HG03469 (cell line): ENCODE measurements at regions not wholly inside any gene's neighbourhood (a gene's known extent, or its start where the extent isn't known, plus 50 kb on each side); places are given as distances from the start of the nearest gene placed in this dataset.
"Not testable (repeated sequence)": the region's sequence is repeated elsewhere in the genome, so short reads cannot be mapped to it uniquely, and the experiment has no call there.

Experiments
- ATAC-seq: cut with Tn5 transposase; IDR thresholded peaks from one replicate; pipeline ENCODE4 v1.9.1; 2021; ENCODE audit warnings: mild to moderate bottlenecking, moderate library complexity, moderate number of reproducible peaks; ENCODE audit not compliant: unreplicated experiment

DNA sequence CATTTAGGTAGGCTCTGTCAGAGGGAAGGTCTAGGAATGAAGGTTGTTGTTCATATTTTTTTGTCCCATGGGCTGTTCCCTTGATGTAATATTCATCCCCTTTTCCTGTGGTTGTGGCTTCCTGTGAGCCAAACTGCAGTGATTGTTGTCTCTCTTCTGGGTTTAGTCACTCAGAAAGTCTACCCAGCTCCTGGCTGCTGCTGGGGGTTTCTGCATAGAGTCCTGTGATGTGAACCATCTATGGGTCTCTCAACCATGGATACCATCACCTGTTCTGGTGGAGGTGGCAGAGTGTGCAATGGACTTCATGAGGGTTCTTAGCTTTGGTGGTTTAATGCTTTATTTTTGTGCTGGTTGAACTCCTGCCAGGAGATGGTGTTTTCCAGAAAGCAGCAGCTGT lies 122.8 kb downstream of the ZC4H2 start:
- ATAC-seq: no peak

DNA sequence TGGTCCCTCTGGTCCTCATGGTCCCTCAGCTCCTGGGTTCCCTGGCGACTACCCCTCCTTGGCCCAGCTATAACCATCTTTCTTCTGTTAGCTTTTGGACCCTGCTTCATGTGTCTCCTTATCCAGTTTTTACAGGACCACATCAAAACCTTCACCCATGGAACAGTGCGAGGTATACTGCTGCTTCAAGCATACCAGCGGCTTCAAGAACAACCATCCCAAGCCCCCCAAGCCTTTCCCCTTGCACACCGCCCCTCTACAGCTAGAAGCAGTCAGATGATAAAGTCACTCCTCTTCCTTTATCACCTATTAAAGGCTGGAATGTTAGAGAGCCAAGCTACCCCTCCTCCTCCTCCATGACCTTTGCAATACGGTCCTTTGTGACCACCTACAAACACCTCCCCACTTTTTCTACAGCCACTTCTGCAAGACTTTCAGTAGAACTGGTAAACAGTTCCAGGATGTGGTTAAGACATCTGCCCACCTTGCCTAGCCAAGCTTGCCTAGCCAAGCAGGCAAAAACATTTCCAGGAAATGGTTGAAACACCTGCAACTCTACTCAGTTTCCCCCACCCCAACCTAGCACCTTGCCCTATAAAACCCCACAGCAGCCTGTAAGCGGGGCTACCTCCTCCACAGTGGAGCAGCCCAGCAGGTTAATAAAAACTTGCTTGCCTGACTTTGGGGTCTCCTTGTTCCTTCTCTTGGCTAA lies 125.7 kb downstream of the ZC4H2 start:
- peak; percentile 42 for ATAC-seq

DNA sequence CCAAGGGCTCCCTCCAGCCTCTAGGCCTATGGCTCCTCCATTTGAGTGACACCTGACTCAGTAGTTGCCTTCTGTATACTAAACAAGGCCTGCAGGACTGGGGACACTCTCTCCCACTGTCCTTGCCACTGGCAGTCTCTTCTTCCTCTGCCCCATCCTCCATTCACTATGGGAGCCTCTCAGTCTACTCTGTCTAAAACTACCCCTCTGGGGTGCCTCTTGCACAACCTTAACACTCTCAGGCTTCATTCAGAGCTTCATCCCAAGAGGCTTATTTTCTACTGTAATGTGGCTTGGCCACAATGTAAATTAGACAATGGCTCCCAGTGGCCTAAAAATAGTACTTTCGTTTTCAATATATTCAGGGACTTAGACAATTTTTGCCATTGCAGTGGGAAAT lies 133.0 kb downstream of the ZC4H2 start:
- ATAC-seq: no peak

DNA sequence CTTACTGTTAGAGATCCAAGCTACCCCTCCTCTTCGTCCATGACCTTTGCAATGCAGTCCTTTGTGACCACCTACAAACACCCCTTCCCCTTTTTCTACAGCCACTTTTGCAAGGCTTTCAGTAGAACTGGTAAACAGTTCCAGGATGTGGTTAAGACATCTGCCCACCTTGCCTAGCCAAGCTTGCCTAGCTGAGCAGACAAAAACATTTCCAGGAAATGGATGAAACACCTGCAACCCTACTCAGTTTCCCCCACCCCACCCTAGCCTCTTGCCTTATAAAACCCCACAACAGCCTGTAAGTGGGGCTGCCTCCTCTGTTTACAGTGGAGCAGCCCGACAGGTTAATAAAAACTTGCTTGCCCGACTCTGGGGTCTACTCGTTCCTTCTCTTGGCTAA lies 133.8 kb downstream of the ZC4H2 start:
- no peak for ATAC-seq

DNA sequence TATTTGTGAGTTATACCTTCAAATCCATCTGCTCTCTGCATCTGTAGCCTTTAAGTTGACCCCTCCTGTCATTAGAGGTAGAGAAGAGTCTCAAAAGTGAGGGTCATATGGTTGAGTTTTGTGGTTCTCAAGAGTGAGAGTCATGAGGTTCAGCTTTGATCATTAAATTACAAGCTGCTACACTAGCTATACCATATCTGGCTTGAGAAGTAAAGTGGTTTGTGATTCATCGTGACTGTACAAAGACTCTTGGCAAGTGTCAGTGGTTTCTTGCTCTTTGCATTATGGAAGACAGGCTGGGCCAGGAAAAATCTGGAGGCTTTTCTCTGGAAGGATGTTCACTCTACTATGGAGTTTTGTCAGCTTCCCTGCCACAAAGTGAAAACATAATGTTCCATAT lies 170.6 kb downstream of the ZC4H2 start:
- no peak for ATAC-seq

DNA sequence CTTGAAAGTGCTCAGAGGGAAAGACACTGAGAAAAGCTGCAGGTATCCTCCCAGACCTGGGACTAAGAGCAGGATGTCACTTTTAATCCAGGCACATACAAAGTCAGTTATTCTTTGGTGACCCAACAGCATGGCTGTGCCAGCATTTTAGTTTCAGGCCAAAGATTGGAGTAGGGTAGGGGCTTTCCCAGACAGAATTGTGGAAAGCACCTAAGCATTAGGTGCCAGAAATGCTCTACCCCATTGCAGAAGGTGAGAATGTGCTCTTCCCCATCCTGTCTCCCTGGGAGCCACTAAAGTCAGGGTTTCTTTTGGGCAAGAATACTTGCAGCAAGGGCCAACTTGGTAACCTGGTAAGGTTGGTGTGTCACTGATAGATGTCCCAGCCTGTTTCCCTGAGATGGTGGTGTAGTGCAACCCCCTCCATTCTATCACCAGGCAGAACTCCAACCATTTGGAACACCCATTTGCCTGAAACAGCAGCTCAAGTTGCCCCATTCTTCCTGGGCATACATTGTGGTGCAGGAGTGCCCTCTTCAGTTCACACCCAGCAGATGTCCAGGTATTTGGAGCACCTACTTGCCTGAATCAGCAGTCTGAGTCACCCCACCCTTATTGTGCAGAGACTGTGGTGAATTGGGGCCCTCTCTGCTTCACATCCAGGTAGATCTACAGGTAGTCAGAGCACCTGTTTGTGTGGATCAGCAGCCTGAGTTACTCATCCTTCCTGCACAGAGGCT lies 183.5 kb downstream of the ZC4H2 start:
- no peak for ATAC-seq

DNA sequence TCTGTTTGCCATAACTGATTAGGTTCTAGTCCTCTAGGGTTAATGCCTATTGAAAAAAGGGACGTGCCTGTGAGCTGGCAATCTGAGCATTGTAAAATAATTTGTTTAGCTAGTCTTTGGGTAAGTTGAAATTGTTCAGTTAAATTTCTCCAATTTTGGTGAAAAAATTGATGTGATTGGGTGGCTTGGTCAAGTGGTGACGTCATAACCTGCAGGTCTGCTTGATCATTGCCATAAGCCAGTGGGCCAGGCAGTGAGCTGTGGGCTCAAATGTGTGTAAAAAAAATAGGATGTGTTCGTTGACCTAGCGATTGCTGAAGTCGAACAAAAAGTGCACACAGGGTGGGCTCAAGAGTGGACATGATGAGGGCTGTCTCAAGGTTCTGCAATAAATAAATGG lies 193.3 kb downstream of the ZC4H2 start:
- no peak for ATAC-seq

DNA sequence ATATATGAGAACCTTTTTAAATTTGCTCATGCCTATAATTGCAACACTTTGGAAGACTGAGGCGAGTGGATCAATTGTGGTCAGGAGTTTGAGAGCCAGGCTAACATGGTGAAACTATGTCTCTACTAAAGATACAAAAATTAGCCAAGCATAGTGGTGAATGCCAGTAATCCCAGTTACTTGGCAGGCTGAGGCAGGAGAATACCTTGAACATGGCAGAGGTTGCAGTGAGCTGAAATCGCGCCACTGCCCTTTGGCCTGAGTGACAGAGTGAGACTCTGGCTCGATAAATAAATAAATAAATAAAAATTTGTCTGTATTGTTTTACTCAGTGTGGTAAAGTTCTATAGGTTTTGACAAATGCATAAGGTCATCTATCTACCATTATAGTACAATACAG lies 218.2 kb downstream of the ZC4H2 start:
- ATAC-seq: no peak

DNA sequence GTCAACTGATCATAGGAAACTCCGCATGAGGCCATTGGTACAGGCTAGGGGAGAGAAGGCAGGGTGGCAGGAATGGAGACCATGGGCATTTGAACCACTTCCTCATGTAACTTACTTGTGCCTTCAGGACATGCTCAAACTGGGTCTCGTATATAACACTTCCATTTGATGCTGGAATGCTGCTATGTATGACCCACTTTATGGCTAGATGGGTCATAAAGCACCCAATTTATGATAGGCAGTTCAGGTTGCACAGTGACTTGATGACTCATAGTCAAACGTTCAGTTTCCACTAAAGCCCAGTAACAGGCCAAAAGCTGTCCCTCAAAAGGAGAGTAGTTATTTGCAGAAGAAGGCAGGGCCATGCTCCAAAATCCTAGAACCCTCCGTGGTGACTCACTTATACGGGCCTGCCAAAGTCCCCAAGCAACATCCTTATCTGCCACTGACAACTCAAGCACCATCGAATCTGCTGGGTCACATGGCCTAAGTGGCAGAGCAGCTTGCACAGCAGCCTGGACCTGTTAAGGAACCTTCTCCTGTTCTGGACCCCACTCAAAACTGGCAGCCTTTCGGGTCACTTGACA lies 236.4 kb downstream of the ZC4H2 start:
- no peak for ATAC-seq

DNA sequence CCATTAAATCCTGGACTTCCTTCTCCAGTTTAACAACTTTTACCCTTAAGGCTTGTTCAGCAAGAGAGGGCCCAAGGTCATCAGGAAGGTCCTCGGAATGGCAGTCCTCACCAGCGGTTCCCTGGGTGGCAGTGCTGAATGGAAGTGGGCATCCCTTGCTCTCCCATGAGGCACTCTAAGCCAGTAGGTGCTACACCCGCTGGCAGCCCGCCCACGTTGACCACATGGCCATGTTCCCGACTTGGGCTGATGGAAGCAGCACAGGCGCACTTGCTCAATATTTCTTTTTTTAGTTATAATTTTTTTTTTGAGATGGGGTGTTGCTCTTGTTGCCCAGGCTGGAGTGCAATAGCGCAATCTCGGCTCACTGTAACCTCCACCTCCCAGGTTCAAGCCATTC lies 277.9 kb downstream of the ZC4H2 start:
- ATAC-seq: no peak

DNA sequence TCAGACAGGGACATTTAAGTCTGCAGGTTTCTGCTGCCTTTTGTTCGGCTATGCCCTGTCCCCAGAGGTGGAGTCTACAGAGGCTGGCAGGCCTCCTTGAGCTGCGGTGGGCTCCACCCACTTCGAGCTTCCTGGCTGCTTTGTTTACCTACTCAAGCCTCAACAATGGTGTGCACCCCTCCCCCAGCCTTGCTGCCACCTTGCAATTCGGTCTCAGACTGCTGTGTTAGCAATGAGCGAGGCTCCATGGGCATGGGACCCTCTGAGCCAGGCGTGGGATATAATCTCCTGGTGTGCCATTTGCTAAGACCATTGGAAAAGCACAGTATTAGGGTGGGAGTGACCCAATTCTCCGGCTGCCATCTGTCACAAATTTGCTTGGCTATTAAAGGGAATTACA lies 280.9 kb downstream of the ZC4H2 start:
- not testable (repeated sequence) for ATAC-seq

DNA sequence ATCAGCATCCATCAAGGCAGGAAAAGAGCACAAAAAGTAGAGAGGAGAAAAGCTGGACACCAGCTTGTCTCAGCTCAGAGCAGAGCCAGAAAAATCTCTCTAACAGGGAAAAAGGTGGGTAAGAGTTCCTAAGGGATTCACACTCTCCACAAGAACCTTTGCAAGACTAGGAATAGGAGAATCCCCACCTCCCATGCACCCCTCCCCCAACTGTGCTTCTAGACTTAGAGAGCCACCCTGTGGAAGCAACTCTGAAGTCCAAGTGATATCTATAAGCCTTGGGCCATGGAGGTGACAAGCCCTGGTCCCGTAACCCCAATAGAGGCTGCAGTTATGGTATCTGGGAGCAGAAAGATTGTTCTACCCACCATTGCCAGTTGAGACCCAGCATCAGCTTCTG lies 267.6 kb upstream of the MTMR8 start:
- no peak for ATAC-seq

DNA sequence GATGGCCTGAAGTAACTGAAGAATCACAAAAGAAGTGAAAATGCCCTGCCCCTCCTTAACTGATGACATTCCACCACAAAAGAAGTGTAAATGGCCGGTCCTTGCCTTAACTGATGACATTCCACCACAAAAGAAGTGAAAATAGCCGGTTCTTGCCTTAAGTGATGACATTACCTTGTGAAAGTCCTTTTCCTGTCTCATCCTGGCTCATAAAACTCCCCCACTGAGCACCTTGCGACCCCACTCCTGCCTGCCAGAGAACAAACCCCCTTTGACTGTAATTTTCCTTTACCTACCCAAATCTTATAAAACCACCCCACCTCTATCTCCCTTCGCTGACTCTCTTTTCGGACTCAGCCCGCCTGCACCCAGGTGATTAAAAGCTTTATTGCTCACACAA lies 262.0 kb upstream of the MTMR8 start:
- ATAC-seq: not testable (repeated sequence)

DNA sequence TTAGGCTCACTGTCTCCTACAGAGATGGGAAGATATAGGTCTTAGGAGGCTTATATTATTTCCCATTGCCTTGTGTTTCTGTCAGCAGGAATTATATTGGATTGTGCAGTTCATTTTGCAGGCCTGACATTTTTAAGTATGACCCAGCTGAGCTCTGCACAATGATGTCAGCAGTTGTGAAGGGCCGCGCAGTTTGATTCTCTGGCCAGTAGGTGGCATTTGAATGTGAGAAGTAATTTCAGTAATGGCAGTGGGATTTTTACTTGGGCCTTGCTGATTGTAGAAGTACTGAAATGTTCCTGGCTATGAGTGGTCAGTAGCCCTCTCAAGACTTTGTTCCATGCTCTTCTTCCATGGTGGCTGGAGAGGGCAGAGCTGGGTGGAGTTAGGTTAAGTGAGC lies 247.2 kb upstream of the MTMR8 start:
- no peak for ATAC-seq
